K562 (cell line): ENCODE measurements at regions not wholly inside any gene's neighbourhood (a gene's known extent, or its start where the extent isn't known, plus 50 kb on each side); places are given as distances from the start of the nearest gene placed in this dataset.

ENCODE experiments used
- GATAD2B ChIP-seq: fragments of 450-650 bp; IDR thresholded peaks from 2 replicates; pipeline ENCODE4 v1.6.1; 2017; ENCODE audit warnings: mild to moderate bottlenecking, borderline replicate concordance
- JUNB ChIP-seq: fragments of 450-650 bp; formaldehyde crosslinking; conservative IDR thresholded peaks from 2 replicates; pipeline ENCODE4 v1.4.0; 2020; ENCODE audit warnings: mild to moderate bottlenecking
- KAT7 ChIP-seq: sonication (generic); formaldehyde crosslinking; IDR thresholded peaks from 2 replicates; pipeline ENCODE4 v1.8.0; 2022; ENCODE audit warnings: missing genetic modification reagents, mild to moderate bottlenecking, borderline replicate concordance
- NFXL1 ChIP-seq: fragments of 450-650 bp; formaldehyde crosslinking; IDR thresholded peaks from 2 replicates; pipeline ENCODE4 v1.4.0; 2021; ENCODE audit warnings: mild to moderate bottlenecking
- POLR2A ChIP-seq: fragments of 450-650 bp; conservative IDR thresholded peaks from 2 replicates; pipeline ENCODE4 v1.6.1; 2016
- RBBP5 ChIP-seq: fragments of 200-600 bp; sonication (generic); IDR thresholded peaks from 2 replicates; pipeline ENCODE4 v1.6.1; 2012; ENCODE audit warnings: borderline replicate concordance, mild to moderate bottlenecking, low read length, control low read depth, inconsistent platforms; ENCODE audit not compliant: insufficient read depth, poor library complexity, severe bottlenecking
- RUNX1 ChIP-seq: sonication (generic); IDR thresholded peaks from 2 replicates; pipeline ENCODE4 v1.6.1; 2016; ENCODE audit warnings: antibody characterized with exemption, low read depth
- ZKSCAN8 ChIP-seq: fragments of 200-800 bp; sonication (Bioruptor generic); IDR thresholded peaks from 2 replicates; pipeline ENCODE4 v1.6.1; 2016; ENCODE audit warnings: missing genetic modification characterization, missing compliant biosample characterization
- ZNF239 ChIP-seq: fragments of 250-450 bp; sonication (Bioruptor Pico); IDR thresholded peaks from 2 replicates; pipeline ENCODE4 v1.4.0; 2020; ENCODE audit warnings: mild to moderate bottlenecking
- ZNF584 ChIP-seq: fragments of 200-800 bp; sonication (Bioruptor generic); IDR thresholded peaks from 2 replicates; pipeline ENCODE4 v1.6.1; 2016; ENCODE audit warnings: low read depth, mild to moderate bottlenecking, missing genetic modification characterization, missing compliant biosample characterization
- ZNF696 ChIP-seq: fragments of 250-450 bp; sonication (Bioruptor Pico); conservative IDR thresholded peaks from 2 replicates; pipeline ENCODE4 v1.4.0; 2020; ENCODE audit warnings: mild to moderate bottlenecking, moderate library complexity
- ZNF764 ChIP-seq: fragments of 250-450 bp; sonication (Bioruptor Pico); IDR thresholded peaks from 2 replicates; pipeline ENCODE4 v1.4.0; 2020; ENCODE audit warnings: low read depth, mild to moderate bottlenecking, moderate library complexity
- TF ChIP-seq, protein P1 (sequence below): fragments of 450-650 bp; conservative IDR thresholded peaks from 2 replicates; pipeline ENCODE4 v1.6.1; 2016; ENCODE audit warnings: missing genetic modification characterization, low read depth, mild to moderate bottlenecking, missing compliant biosample characterization, moderate library complexity
- TF ChIP-seq, protein P2 (sequence below): IDR thresholded peaks from 3 replicates; pipeline ENCODE4 v1.6.1; 2011; ENCODE audit warnings: borderline replicate concordance, mild to moderate bottlenecking, moderate library complexity; ENCODE audit not compliant: insufficient read length; ENCODE audit errors: extremely low read depth
- TF ChIP-seq, protein P3 (sequence below): fragments of 450-650 bp; IDR thresholded peaks from 2 replicates; pipeline ENCODE4 v1.6.1; 2018; ENCODE audit warnings: mild to moderate bottlenecking, low read depth; ENCODE audit not compliant: partially characterized antibody
- TF ChIP-seq, protein P4 (sequence below), 3 experiments: IDR thresholded peaks in 2 of 3; conservative IDR thresholded peaks in 1 of 3; 2 replicates each; pipeline ENCODE4 v1.5.1; 2011 to 2012; ENCODE audit warnings: low read length in 3 of 3, mild to moderate bottlenecking in 3 of 3, control low read depth in 2 of 3, improper control_type of control experiment in 1 of 3, inconsistent platforms in 1 of 3, low read depth in 1 of 3, mixed read lengths in 1 of 3, moderate library complexity in 1 of 3; ENCODE audit not compliant: insufficient read depth in 2 of 3

DNA sequence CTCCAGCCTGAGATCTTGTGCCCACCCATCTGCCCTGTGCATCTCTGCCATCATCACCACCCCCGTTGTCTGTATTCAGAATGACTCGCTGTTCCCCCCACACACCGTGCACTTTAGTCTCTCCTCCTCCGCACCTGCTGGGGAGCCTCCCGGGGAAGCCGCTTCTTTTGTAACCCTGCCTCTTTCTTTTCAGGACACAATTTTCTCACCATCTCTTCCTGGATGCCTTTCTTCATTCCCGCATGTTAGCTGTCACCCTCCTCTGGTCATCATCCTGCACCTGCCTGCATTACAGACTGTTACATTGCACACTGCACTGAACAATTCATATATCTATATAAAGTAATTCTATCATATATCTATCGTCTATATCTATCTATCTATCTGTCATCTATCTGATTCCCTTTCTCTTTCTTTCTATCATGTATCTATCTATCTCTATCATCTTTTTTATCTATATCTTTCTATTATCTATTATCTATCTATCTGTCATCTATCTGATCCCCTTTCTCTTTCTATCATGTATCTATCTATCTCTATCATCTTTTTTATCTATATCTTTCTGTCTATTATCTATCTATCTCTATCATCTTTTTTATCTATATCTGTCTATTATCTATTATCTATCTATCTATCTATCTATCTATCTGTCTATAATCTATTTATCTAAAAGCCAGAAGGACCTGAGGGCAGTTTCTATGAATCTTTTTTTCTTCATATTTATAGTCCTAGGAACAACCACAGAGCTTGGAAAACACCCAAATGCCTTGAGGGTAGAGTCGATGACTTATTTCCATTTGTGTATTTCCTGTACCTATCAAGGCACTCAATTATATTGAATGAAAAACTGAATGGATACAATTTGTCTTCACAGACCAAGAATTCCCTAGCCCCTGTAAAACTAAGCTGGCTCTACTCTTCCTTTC, 642.5 kb downstream of the ACTR3B start (continued):
- TF ChIP-seq NFXL1 (no peak), GATAD2B (peak; percentile 83), JUNB (no peak), ZNF239 (CRISPR knock-in tag) (no peak), ZNF764 (CRISPR knock-in tag) (no peak), RUNX1 (no peak), ZNF696 (CRISPR knock-in tag) (no peak), RBBP5 (no peak), ZKSCAN8 (CRISPR knock-in tag) (no peak), ZNF584 (CRISPR knock-in tag) (no peak), POLR2A (peak; percentile 10; the same call in 1 of the 2 replicates), KAT7 (CRISPR knock-in tag) (no peak)
- TF ChIP-seq, protein P1, sequence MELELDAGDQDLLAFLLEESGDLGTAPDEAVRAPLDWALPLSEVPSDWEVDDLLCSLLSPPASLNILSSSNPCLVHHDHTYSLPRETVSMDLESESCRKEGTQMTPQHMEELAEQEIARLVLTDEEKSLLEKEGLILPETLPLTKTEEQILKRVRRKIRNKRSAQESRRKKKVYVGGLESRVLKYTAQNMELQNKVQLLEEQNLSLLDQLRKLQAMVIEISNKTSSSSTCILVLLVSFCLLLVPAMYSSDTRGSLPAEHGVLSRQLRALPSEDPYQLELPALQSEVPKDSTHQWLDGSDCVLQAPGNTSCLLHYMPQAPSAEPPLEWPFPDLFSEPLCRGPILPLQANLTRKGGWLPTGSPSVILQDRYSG (tag) = no peak
- TF ChIP-seq, protein P2, sequence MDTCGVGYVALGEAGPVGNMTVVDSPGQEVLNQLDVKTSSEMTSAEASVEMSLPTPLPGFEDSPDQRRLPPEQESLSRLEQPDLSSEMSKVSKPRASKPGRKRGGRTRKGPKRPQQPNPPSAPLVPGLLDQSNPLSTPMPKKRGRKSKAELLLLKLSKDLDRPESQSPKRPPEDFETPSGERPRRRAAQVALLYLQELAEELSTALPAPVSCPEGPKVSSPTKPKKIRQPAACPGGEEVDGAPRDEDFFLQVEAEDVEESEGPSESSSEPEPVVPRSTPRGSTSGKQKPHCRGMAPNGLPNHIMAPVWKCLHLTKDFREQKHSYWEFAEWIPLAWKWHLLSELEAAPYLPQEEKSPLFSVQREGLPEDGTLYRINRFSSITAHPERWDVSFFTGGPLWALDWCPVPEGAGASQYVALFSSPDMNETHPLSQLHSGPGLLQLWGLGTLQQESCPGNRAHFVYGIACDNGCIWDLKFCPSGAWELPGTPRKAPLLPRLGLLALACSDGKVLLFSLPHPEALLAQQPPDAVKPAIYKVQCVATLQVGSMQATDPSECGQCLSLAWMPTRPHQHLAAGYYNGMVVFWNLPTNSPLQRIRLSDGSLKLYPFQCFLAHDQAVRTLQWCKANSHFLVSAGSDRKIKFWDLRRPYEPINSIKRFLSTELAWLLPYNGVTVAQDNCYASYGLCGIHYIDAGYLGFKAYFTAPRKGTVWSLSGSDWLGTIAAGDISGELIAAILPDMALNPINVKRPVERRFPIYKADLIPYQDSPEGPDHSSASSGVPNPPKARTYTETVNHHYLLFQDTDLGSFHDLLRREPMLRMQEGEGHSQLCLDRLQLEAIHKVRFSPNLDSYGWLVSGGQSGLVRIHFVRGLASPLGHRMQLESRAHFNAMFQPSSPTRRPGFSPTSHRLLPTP = no peak
- TF ChIP-seq, protein P3, sequence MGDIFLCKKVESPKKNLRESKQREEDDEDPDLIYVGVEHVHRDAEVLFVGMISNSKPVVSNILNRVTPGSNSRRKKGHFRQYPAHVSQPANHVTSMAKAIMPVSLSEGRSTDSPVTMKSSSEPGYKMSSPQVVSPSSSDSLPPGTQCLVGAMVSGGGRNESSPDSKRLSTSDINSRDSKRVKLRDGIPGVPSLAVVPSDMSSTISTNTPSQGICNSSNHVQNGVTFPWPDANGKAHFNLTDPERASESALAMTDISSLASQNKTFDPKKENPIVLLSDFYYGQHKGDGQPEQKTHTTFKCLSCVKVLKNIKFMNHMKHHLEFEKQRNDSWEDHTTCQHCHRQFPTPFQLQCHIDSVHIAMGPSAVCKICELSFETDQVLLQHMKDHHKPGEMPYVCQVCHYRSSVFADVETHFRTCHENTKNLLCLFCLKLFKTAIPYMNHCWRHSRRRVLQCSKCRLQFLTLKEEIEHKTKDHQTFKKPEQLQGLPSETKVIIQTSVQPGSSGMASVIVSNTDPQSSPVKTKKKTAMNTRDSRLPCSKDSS = no peak
- TF ChIP-seq, protein P4, sequence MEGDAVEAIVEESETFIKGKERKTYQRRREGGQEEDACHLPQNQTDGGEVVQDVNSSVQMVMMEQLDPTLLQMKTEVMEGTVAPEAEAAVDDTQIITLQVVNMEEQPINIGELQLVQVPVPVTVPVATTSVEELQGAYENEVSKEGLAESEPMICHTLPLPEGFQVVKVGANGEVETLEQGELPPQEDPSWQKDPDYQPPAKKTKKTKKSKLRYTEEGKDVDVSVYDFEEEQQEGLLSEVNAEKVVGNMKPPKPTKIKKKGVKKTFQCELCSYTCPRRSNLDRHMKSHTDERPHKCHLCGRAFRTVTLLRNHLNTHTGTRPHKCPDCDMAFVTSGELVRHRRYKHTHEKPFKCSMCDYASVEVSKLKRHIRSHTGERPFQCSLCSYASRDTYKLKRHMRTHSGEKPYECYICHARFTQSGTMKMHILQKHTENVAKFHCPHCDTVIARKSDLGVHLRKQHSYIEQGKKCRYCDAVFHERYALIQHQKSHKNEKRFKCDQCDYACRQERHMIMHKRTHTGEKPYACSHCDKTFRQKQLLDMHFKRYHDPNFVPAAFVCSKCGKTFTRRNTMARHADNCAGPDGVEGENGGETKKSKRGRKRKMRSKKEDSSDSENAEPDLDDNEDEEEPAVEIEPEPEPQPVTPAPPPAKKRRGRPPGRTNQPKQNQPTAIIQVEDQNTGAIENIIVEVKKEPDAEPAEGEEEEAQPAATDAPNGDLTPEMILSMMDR (IDR thresholded peaks at IDR 0.05 in 2 of 3, conservative IDR thresholded peaks at IDR 0.05 in 1 of 3; ENCODE audit: insufficient read depth in 2 of 3, low read depth in 1 of 3, low read length in 3 of 3) = no peak
